Erythroblast (primary cell): ENCODE measurements at regions not wholly inside any gene's neighbourhood (a gene's known extent, or its start where the extent isn't known, plus 50 kb on each side); places are given as distances from the start of the nearest gene placed in this dataset.

ENCODE experiments used
- GATA1 ChIP-seq: IDR thresholded peaks from 2 replicates; pipeline ENCODE4 v1.6.1; 2011; ENCODE audit warnings: low read depth, mild to moderate bottlenecking, control low read depth, low read length, moderate library complexity
- POLR2A ChIP-seq: IDR thresholded peaks from 2 replicates; pipeline ENCODE4 v1.6.1; 2011; ENCODE audit warnings: mild to moderate bottlenecking, low read length

- TF ChIP-seq POLR2A (no peak), GATA1 (no peak)
These were observed 430.2 kb upstream of the KCND2 start for GRCh38 chr7:119842786-119843185.
